Activated CD4-positive, alpha-beta T cell treated with anti-CD3 and anti-CD28 coated beads for 4 hours (primary cell): ENCODE measurements at regions not wholly inside any gene's neighbourhood (a gene's known extent, or its start where the extent isn't known, plus 50 kb on each side); places are given as distances from the start of the nearest gene placed in this dataset.
A peak's percentile ranks its signal among the peaks of the same experiment; 100 is the strongest.

Experiments
- DNase-seq, 2 donors: peaks; one replicate each; pipeline ENCODE4 v3.0.0-alpha.2; 2020

DNA sequence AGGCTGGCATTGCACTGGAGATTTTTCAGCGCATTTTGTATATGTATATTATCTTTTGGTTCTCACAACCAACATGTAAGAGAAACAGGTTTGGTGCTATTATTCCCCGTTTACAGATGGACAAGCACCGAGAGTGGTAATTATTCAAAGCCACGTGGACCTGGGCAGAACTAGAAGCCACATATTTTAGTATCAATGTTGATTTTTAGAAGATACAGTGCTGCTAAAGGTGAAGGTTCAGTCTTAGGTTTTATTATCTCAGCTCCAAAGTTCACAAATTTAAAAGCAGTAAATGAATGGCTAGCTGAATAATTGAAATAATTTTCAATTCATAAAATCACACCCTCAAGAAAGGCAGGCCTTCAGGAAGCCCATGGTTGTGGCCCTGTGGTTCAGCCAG is 400.6 kb upstream of the ID2 start:
- no peak for DNase-seq

- DNase-seq: no peak
Observed at GRCh38 chr2:8281950-8282857, 399.7 kb upstream of the ID2 start.

DNA sequence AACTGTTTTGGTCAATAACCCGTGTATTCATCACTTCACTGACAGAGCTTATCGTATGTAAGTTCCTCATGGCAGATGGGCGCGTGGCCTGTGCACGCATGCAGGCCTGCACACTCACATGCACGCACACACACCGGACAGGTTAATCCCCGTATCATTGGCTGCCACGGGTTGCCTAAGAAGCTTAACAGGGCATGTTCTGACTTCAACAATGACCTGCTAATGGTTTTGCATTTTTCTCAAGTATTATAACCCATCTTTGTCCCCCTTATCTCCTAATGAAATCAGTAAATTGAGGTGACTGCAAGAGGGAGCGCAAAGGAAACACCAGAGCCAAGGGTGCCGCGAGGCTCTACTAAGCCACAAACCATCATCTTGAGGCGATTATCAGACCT is 399.0 kb upstream of the ID2 start:
- DNase-seq: no peak

DNA sequence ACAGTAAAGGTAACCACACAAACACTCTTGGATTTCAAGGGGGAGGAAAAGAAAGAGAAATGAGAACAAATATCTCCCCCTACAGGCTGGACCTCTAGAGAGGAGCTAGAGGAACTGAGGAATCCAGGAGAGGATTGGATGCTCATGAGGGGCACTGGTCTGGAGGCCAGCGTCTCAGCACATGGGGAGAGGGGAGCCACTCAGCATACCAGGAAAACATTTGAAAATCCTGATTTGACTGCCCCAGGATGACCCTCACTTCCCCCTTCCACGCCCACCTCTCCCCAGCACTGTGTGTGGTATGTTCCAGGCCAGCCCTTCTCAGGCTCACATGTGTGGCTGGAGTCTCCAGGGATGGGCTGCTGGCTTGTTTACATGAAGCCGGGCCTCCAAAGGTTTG is 396.8 kb upstream of the ID2 start:
- DNase-seq: no peak

- DNase-seq: no peak
Observed at GRCh38 chr2:8285898-8286297, 396.0 kb upstream of the ID2 start.

DNA sequence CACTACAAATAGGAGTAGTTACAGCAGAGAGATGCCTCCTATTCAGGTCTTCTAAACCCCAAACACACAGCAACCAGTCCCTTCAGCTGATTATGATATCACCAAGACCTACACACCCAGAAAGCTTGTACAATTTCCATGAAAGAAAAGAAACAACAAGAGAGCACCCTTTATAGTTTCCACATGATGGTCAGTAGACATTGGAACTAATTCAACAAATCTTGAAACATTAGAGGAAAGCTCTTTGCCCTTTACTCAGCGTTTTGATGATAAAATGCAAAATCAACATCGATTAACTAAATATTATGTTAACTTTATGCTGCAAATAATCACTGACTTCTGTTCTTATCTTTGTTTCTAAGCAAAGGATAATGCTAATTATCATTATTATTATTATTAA is 393.6 kb upstream of the ID2 start:
- DNase-seq: no peak

DNA sequence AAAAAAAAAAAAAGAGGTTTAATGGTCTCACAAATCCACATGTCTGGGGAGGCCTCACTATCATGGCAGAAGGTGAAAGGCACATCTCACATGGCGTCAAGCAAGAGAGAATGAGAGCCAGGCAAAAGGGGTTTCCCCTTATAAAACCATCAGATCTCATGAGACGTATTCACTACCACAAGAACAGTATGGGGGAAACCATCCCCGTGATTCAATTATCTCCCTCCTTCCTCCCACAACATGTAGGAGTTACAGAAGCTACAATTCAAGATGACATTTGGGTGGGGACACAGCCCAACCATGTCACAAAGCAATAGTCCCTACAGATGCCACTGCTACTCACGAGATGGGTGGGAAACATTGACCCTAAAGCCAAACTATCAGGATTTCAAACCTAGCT is 392.7 kb upstream of the ID2 start:
- no peak for DNase-seq

DNA sequence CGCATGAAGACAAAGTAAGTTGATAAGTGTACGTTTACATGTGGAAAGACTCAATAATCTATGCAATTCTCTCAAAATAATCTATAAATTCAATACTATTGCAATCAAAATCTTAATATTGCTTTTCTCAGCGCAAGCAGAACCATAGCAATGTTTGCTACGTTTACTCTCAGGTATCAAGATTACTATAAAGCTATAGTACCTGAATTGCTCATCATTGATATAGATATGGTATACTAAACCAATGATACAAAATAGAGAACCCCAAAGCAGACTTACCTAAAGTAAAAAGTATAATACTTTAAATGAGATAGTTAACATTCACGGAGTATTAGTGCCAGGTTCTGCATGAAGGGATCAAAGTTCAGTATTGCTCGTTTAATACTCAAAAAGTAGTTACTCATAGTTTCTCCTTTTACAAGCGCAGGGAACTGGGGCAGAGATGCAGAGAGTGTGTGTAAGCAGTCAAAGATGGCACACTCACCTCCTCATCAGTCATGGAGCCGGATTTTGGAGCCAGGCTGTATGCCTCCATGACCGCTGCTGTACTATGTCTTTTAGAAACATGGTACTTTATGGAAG is 391.0 kb upstream of the ID2 start:
- no peak for DNase-seq

GRCh38 chr2:8296306-8296705 is 385.6 kb upstream of the ID2 start:
- DNase-seq: no peak

GRCh38 chr2:8297376-8298231 is 384.3 kb upstream of the ID2 start:
- no peak for DNase-seq

GRCh38 chr2:8298783-8299182 is 383.1 kb upstream of the ID2 start:
- no peak for DNase-seq

GRCh38 chr2:8300216-8300615 is 381.6 kb upstream of the ID2 start:
- no peak for DNase-seq

DNA sequence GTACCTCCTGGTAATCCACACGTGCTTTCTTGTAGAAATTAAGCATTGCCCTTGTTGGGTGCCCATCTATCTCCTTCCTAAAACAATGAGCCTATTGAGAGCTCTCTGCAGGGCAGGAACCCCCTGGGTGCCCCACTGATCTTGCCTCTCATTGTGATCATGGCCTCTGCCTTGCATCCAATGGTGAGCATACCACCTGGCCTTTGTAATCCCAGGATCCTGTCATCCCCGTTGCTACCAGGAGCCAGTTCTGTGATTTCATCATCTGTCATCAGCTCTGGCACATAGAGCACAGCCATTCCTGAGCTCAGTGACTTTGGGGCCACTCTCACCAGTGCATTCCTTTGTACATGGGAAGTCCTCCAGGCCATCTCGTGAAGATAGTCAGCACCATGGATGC is 381.0 kb upstream of the ID2 start:
- no peak for DNase-seq

DNA sequence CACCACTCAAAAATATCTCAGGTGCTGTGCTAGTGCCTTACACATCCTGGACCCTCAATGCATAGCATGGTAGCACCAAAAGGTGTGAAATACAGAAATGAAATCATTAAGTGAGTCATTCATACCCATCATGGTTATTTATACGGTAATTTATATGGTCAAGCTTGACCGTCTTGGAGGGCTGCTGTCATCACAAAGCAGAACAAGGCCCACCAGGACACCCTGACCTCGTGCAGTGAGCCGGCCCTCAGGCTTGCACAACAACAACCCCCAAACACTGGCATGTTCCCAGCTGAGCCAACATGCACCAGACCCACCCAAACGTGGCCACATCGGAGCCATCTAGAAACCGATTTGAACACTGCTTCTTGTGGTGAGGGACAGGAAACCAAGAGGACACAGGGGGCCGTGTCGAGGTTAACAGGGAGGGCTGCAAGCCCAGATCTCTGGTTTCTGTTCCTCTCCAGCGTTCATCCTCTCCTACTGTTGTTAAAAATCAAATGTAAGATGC is 378.5 kb upstream of the ID2 start:
- DNase-seq: peak; percentile 59 to 63

DNA sequence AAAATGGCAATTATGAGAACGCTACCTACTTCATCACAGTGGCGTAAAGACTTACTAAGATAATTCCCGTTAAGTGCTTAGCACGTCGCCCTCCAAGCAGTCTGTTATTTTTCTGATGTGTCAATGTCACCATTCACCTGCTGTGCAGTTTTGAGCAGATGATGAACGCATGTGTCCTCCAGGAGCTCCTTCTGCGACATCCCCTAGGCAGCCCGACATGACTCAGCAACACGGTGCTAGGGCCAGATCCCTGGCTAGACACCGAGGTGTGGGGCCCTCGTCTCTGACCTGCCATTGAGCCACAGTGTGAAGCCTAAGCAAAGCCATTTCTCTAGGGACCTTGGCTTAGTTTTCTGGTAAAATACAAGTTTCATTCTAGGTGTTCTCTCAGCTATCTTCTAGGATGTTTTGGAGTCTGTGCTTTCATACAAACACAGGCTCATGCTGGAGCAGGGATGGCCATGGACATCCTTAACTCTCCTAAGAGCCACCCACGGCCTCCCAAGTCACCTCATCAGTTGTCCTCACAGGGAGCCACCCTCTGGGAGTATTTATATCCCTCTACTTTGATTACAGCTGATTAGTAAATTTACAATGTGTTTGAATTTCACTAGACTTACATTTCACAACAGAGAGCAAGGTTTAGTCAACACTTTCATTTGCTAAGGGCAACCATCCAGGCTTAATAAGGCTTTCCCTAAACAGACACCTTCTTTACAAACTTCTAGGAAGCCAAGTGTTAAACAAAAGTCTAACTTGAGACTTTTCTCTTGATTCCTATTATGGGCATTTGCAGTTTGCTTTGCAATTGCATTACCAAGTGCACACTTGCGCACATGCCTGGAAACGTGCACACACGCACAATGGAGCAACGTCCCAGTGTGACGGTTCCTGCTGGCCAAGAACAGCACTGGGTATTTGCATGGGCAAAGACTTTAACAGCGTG is 376.8 kb upstream of the ID2 start:
- DNase-seq: no peak

GRCh38 chr2:8306530-8307351 is 375.1 kb upstream of the ID2 start:
- no peak for DNase-seq

GRCh38 chr2:8307606-8308180 is 374.2 kb upstream of the ID2 start:
- no peak for DNase-seq

DNA sequence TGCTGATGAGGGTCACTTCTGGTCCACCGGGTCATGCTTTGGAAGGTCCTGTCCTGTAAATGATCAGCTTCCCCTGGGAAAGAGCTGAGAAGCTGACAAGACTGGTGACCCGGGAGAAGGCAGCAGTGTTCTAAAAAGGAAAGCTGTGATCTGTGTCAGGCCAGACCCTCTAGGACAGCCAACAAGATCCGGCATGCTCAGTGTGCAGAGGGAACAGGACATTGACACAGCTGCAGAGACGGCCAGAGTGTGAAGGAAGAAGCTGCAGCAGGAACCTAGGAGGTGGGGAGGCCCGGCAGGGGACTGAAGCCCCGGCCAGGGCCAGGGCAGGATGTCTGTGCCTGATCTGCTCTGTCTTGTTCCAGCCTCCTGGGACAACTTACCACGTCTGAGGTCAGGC is 372.7 kb upstream of the ID2 start:
- DNase-seq: no peak

- DNase-seq: peak; percentile 48 to 57
Observed at GRCh38 chr2:8310557-8311455, 371.1 kb upstream of the ID2 start.

DNA sequence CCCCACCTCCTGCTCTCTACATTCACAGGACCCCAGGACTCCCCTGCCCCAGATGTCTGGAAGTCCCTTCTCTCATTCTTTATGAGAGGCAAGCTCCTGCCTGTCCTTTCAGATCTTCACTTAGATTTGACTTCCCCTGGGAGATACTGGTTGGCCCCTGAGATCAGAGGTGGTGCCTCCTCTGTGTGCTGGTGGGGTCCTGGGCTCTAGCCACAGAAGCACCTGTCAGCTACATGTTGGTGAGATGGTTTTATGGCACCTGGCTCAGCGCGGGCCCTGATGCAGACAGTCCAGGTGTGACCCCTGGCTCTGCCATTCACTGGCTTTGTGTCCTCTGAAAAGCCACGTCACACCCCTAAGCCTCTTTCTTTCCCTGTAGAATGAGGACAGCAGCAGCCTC is 369.6 kb upstream of the ID2 start:
- no peak for DNase-seq
